Iris pigment epithelial cell (primary cell): ENCODE measurements at regions not wholly inside any gene's neighbourhood (a gene's known extent, or its start where the extent isn't known, plus 50 kb on each side); places are given as distances from the start of the nearest gene placed in this dataset.
A peak's percentile ranks its signal among the peaks of the same experiment; 100 is the strongest.
"Not testable (repeated sequence)": the region's sequence is repeated elsewhere in the genome, so short reads cannot be mapped to it uniquely, and the experiment has no call there.

Experiments
- DNase-seq: peaks from one replicate; pipeline ENCODE4 v3.0.0-alpha.2; 2011; ENCODE audit warnings: low read depth

- no peak for DNase-seq
These were observed 74.7 kb downstream of the LPAR4 start for GRCh38 chrX:78822157-78822690.

DNA sequence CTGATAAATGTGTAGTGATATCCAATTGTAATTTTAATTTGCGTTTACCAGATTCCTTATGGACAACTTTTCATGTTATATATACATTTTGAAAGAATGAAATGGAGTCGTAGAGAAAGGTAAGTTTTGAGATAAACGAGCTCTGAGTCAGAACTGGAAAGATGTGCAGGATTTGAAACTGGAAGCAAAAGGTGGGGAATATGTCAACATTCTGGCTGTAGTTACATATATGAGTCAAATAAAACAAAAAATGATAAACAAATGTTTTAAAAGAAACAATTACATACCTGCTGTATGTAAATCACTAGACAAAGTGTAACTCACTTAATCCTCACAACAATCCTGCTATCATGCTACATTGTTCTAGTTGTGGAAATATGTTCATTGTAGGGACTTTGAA lies 84.0 kb downstream of the LPAR4 start:
- DNase-seq: no peak

DNA sequence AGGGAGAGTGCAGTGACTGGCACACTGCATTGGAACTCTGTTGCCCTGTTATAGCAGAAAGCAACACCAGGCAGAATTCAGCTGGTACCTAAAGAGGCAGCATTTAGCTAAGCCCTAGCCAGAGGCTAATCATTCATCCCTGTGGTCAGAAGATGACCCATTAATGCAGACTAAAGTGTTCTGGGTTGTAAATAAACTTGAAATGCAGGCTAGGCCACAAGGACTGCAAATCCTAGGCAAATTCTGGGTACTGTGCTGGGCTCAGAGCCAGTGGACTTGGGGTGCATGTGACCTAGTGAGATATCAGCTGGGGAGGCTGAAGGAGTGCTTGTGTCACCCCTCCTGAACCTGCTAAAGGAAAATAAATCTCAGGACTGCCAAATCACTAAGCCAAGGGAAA lies 91.2 kb downstream of the LPAR4 start:
- no peak for DNase-seq

GRCh38 chrX:78839711-78840110 lies 92.2 kb downstream of the LPAR4 start:
- DNase-seq: no peak

- DNase-seq: not testable (repeated sequence)
These were observed 96.7 kb downstream of the LPAR4 start for GRCh38 chrX:78844218-78844617.

- not testable (repeated sequence) for DNase-seq
These were observed 63.9 kb upstream of the P2RY10 start for GRCh38 chrX:78881248-78881647.

DNA sequence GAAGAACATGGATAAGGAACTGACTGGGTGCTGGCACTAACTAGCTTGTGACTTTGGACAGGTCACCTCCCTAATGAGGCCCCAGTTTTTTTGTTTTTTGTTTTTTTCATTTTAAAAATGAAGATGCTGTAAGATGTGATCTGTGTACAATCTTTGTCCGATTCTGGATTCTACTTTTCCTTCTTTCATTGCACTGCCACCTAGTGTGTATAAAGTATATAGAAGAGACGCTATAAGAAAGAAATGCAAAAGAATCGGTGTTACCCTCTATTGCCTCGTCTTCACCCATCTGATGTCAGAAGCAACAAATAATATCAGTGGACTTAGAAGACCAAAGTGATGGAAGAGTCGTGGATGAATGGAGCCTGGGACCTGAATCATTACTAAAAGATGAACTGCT lies 58.6 kb upstream of the P2RY10 start:
- peak; percentile 5 for DNase-seq
